Gastroesophageal sphincter (tissue), 4 donors: ENCODE measurements at regions not wholly inside any gene's neighbourhood (a gene's known extent, or its start where the extent isn't known, plus 50 kb on each side); places are given as distances from the start of the nearest gene placed in this dataset.

Experiments
- ATAC-seq: fragments of 150-250 bp; one replicate; pipeline ENCODE4 v1.9.1; 2016; ENCODE audit warnings: mild to moderate bottlenecking, moderate library complexity
- H3K27ac ChIP-seq, 4 donors: fragments of 200-600 bp; sonication (generic) in 3 of 4; 1 replicate in 3 of 4; 2 replicates in 1 of 4; pipeline ENCODE4 v1.5.1; 2016 to 2019
- H3K27me3 ChIP-seq: fragments of 200-600 bp; sonication (generic); one replicate; pipeline ENCODE4 v1.5.1; 2019
- H3K36me3 ChIP-seq, 2 donors: fragments of 200-600 bp; sonication (generic); one replicate each; pipeline ENCODE4 v1.5.1; 2019; ENCODE audit warnings: control low read depth in 1 of 2
- H3K4me1 ChIP-seq, 3 donors: fragments of 200-600 bp; sonication (generic); 1 replicate in 2 of 3; 2 replicates in 1 of 3; pipeline ENCODE4 v1.5.1; 2016 to 2019; ENCODE audit warnings: control low read depth in 2 of 3
- H3K4me3 ChIP-seq, 2 donors: fragments of 200-600 bp; sonication (generic); one replicate each; pipeline ENCODE4 v1.5.1; 2019; ENCODE audit warnings: mild to moderate bottlenecking in 1 of 2, moderate library complexity in 1 of 2
- H3K9me3 ChIP-seq, 3 donors: fragments of 200-600 bp; sonication (generic); one replicate each; pipeline ENCODE4 v1.5.1; 2017 to 2019; ENCODE audit warnings: control low read depth in 2 of 3
- CTCF ChIP-seq, 4 experiments: fragments of 200-600 bp in 2 of 4; fragments of 450-650 bp in 2 of 4; sonication (generic) in 1 of 4; IDR thresholded peaks; one replicate each; pipeline ENCODE4 v1.5.1; 2017 to 2019; ENCODE audit warnings: antibody characterized with exemption in 4 of 4, mild to moderate bottlenecking in 2 of 4, moderate library complexity in 2 of 4
- EP300 ChIP-seq: sonication (generic); formaldehyde crosslinking; IDR thresholded peaks from one replicate; pipeline ENCODE4 v1.6.1; 2017; ENCODE audit warnings: antibody characterized with exemption, mild to moderate bottlenecking
- POLR2A ChIP-seq, 2 donors: fragments of 450-650 bp; IDR thresholded peaks; one replicate each; pipeline ENCODE4 v1.6.1; 2017; ENCODE audit warnings: antibody characterized with exemption in 2 of 2, mild to moderate bottlenecking in 2 of 2, moderate library complexity in 1 of 2
- POLR2AphosphoS5 ChIP-seq: sonication (generic); formaldehyde crosslinking; IDR thresholded peaks from one replicate; pipeline ENCODE4 v1.6.1; 2017; ENCODE audit warnings: antibody characterized with exemption
- WGBS, 2 donors: methylation state at CpG; one replicate each; pipeline ENCODE4 v1.1.5; 2018; ENCODE audit warnings: low coverage in 1 of 2; 5-methylcytosine and 5-hydroxymethylcytosine counted together

GRCh38 chr6:142694054-142694453, 250.9 kb downstream of the HIVEP2 start:
- WGBS, 2 donors: 94 to 100% methylated on average over 2 of the region's 2 CpGs
- no peak overlapping the region for H3K27ac ChIP-seq
- H3K36me3 ChIP-seq: no peaks in the 10 kb centered on the region
- H3K27me3 ChIP-seq: no peaks in the 10 kb centered on the region
- H3K4me1 ChIP-seq: peaks cover 0 to 33% (median 0%) of the 10 kb centered on the region in 3 donors
- no peak overlapping the region for H3K4me3 ChIP-seq
- no peaks in the 10 kb centered on the region for H3K9me3 ChIP-seq
- ATAC-seq: no peak
- TF ChIP-seq CTCF (IDR thresholded peaks at IDR 0.05) (no peak), POLR2AphosphoS5 (no peak), POLR2A (IDR thresholded peaks at IDR 0.05) (no peak), EP300 (no peak)

GRCh38 chr6:142695016-142695415, 250.0 kb downstream of the HIVEP2 start:
- no peak for ATAC-seq
- WGBS, 2 donors: 0 to 6% methylated on average over 1 to 3 of the region's 3 CpGs

GRCh38 chr6:142696123-142697000, 248.6 kb downstream of the HIVEP2 start:
- H3K36me3 ChIP-seq: no peaks in the 10 kb centered on the region
- WGBS, 2 donors: 58 to 77% methylated on average over 9 to 10 of the region's 12 CpGs
- H3K27me3 ChIP-seq: no peaks in the 10 kb centered on the region
- H3K4me1 ChIP-seq: peaks cover 0 to 33% (median 0%) of the 10 kb centered on the region in 3 donors
- no peak overlapping the region for H3K4me3 ChIP-seq
- no peak overlapping the region for H3K27ac ChIP-seq
- H3K9me3 ChIP-seq: no peaks in the 10 kb centered on the region
- TF ChIP-seq CTCF (IDR thresholded peaks at IDR 0.05) (no peak), EP300 (no peak), POLR2AphosphoS5 (no peak), POLR2A (IDR thresholded peaks at IDR 0.05) (no peak)
- no peak for ATAC-seq

More at GRCh38 chr6:142695016-142695415, 250.0 kb downstream of the HIVEP2 start:
- no peaks in the 10 kb centered on the region for H3K9me3 ChIP-seq
- no peaks in the 10 kb centered on the region for H3K36me3 ChIP-seq
- H3K27me3 ChIP-seq: no peaks in the 10 kb centered on the region
- H3K4me3 ChIP-seq: no peak overlapping the region
- TF ChIP-seq CTCF (IDR thresholded peaks at IDR 0.05): no peak
- TF ChIP-seq EP300: no peak
- TF ChIP-seq POLR2AphosphoS5: no peak
- no peak for TF ChIP-seq POLR2A (IDR thresholded peaks at IDR 0.05)
- peak overlapping the region in 2 of 4 donors; percentile 11 to 17 for H3K27ac ChIP-seq
- peaks cover 0 to 33% (median 0%) of the 10 kb centered on the region in 3 donors for H3K4me1 ChIP-seq

GRCh38 chr6:142697001-142697335, 248.0 kb downstream of the HIVEP2 start:
- Histone ChIP-seq H3K4me3 (no peak overlapping the region), H3K27me3 (no peaks in the 10 kb centered on the region), H3K36me3 (no peaks in the 10 kb centered on the region), H3K9me3 (no peaks in the 10 kb centered on the region), H3K4me1 (peaks cover 0 to 33% (median 0%) of the 10 kb centered on the region in 3 donors), H3K27ac (no peak overlapping the region)
- no peak for TF ChIP-seq POLR2A (IDR thresholded peaks at IDR 0.05)
- TF ChIP-seq POLR2AphosphoS5: no peak
- no peak for TF ChIP-seq EP300
- no peak for TF ChIP-seq CTCF (IDR thresholded peaks at IDR 0.05)
- WGBS, 2 donors: 90 to 95% methylated on average over 3 of the region's 3 CpGs
- no peak for ATAC-seq

- H3K27ac ChIP-seq: no peak overlapping the region
- WGBS, 2 donors: 53% methylated on average over 4 of the region's 4 CpGs; no CpG with 5 or more reads in 1 of the 2 donors
These were observed 247.1 kb downstream of the HIVEP2 start for GRCh38 chr6:142697922-142698321.

More at GRCh38 chr6:142697922-142698321, 247.1 kb downstream of the HIVEP2 start:
- peaks cover 0 to 30% (median 0%) of the 10 kb centered on the region in 3 donors for H3K4me1 ChIP-seq
- H3K9me3 ChIP-seq: no peaks in the 10 kb centered on the region
- H3K36me3 ChIP-seq: no peaks in the 10 kb centered on the region
- H3K27me3 ChIP-seq: no peaks in the 10 kb centered on the region
- no peak overlapping the region for H3K4me3 ChIP-seq
- TF ChIP-seq CTCF (IDR thresholded peaks at IDR 0.05): no peak
- TF ChIP-seq POLR2A (IDR thresholded peaks at IDR 0.05): no peak
- TF ChIP-seq POLR2AphosphoS5: no peak
- no peak for TF ChIP-seq EP300
- ATAC-seq: no peak
